GM19240 (cell line): ENCODE measurements at regions not wholly inside any gene's neighbourhood (a gene's known extent, or its start where the extent isn't known, plus 50 kb on each side); places are given as distances from the start of the nearest gene placed in this dataset.
"Not testable (repeated sequence)": the region's sequence is repeated elsewhere in the genome, so short reads cannot be mapped to it uniquely, and the experiment has no call there.

Experiments used
- DNase-seq: peaks from one replicate; pipeline ENCODE4 v3.0.0; 2011; ENCODE audit warnings: low spot score; ENCODE audit not compliant: insufficient read length

- DNase-seq = no peak
Observed at GRCh38 chr6:112504621-112505020, 157.5 kb downstream of the RFPL4B start.

- no peak for DNase-seq
Observed at GRCh38 chr6:112511441-112511840, 164.3 kb downstream of the RFPL4B start.

- DNase-seq = no peak
Observed at GRCh38 chr6:112513175-112513574, 166.0 kb downstream of the RFPL4B start.

- DNase-seq = no peak
Observed at GRCh38 chr6:112522587-112522986, 175.5 kb downstream of the RFPL4B start.

GRCh38 chr6:112524071-112524470 lies 176.9 kb downstream of the RFPL4B start:
- DNase-seq = no peak

GRCh38 chr6:112525749-112526148 lies 178.6 kb downstream of the RFPL4B start:
- DNase-seq = no peak

- DNase-seq = no peak
Observed at GRCh38 chr6:112526594-112526993, 179.5 kb downstream of the RFPL4B start.

GRCh38 chr6:112528306-112528705 lies 181.2 kb downstream of the RFPL4B start:
- DNase-seq = not testable (repeated sequence)

- no peak for DNase-seq
Observed at GRCh38 chr6:112535816-112536215, 188.7 kb downstream of the RFPL4B start.

GRCh38 chr6:112539355-112539754 lies 192.2 kb downstream of the RFPL4B start:
- DNase-seq = no peak

GRCh38 chr6:112541847-112542246 lies 194.7 kb downstream of the RFPL4B start:
- DNase-seq = not testable (repeated sequence)

GRCh38 chr6:112547321-112548085 lies 200.4 kb downstream of the RFPL4B start:
- DNase-seq = not testable (repeated sequence)

GRCh38 chr6:112549749-112550148 lies 202.6 kb downstream of the RFPL4B start:
- no peak for DNase-seq

- no peak for DNase-seq
Observed at GRCh38 chr6:112557435-112557834, 210.3 kb downstream of the RFPL4B start.

GRCh38 chr6:112557961-112558360 lies 210.8 kb downstream of the RFPL4B start:
- DNase-seq = no peak

GRCh38 chr6:112560651-112561050 lies 213.5 kb downstream of the RFPL4B start:
- DNase-seq = no peak

GRCh38 chr6:112562301-112563231 lies 215.4 kb downstream of the RFPL4B start:
- DNase-seq = no peak

GRCh38 chr6:112563368-112563767 lies 216.2 kb downstream of the RFPL4B start:
- DNase-seq = no peak

- DNase-seq = no peak
Observed at GRCh38 chr6:112568066-112568465, 220.9 kb downstream of the RFPL4B start.

- DNase-seq = no peak
Observed at GRCh38 chr6:112571488-112572270, 224.5 kb downstream of the RFPL4B start.

- no peak for DNase-seq
Observed at GRCh38 chr6:112574190-112574589, 227.1 kb downstream of the RFPL4B start.
